HG02973 (cell line): ENCODE measurements at regions not wholly inside any gene's neighbourhood (a gene's known extent, or its start where the extent isn't known, plus 50 kb on each side); places are given as distances from the start of the nearest gene placed in this dataset.

Experiments
- ATAC-seq: cut with Tn5 transposase; IDR thresholded peaks from one replicate; pipeline ENCODE4 v1.9.1; 2021; ENCODE audit warnings: moderate library complexity; ENCODE audit not compliant: unreplicated experiment

DNA sequence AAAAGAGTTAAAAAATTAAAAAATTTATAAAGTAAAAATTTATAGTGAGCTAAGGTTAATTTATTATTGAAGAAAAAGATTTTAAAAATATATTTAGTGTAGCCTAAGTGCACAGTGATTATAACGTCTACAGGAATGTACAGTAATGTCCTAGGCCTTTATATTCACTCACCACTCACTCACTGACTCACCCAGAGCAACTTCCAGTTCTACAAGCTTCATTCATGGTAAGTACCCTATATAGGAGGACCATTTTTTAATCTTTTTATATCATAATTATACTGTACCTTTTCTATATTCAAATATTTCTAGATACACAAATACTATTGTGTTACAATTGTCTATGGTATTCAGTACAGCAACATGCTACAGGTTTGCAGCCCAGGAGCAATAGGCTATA is 1623.2 kb downstream of the RPA4 start:
- ATAC-seq, result no peak

DNA sequence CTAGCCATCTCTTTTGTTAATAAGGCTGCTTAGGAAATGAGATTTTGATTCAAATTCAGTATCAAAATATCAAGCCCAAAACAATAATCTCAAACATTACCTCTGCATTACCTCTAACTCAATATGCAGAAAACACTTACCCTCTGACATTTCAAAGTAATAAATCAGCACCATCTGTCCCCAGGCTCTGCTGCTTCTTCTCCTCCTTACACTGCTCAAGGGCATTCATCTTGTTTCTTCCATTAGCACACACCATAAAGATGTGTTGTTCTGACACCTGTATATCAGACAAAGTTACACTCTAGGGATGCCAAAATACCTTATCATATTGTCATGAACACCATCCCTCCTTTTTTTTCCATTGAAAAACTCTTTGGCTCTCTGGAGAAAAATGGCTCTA is 1630.3 kb downstream of the RPA4 start:
- no peak for ATAC-seq

DNA sequence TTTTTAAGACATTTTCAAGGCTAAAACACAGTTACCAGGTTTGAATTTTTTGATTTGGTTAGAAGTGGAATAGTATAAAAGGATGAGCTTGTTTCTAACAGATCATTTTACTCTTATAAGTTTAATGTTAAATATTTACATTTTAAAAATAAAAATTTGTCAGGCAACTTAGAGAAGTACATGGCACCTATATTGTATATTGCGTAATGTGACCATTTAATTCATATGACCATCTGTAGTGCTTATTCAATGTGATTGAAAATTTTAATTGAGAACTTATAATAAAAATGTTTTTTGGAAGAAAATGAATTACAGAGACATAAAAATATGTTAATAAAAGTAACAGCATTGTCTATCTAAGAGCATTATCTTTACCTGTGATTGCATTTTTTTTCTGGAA is 1632.4 kb downstream of the RPA4 start:
- no peak for ATAC-seq

DNA sequence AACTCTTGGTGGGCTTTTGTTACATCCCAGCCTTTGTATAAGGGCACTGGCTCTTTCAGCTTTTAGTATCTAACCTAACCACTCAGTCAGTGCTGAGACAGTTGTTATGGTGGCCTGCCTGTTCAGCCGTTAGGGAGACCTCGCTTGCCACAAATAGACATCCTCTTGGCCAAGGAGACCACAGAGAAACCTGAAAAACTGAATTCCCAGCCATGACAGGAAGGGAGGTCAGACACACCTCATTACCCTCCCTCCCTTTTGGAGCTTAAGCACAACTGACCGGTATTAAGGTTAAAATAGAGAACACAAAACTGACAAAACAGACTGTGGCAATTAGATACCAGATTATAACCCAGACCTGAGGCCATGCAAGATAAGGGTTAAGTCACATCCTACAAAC is 1639.3 kb downstream of the RPA4 start:
- ATAC-seq, result no peak

DNA sequence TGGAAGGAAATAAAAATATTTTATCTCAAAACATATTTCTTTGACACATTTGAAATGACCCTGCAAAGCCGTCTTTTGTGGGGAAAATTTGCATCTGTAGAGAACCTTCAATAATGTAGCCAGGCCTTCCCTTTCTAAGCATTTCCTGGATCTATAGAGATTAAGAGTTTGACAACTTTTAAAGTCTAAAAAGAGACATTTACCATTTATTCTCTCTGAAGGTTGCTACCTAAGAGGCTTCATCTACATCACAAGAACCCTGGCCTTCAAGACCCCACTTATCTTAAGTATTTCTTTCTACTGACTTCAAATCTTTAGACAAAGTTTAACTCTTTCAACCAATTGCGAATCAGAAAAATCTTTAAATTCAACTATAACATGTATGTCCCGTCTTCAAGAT is 1639.8 kb downstream of the RPA4 start:
- ATAC-seq, result no peak

DNA sequence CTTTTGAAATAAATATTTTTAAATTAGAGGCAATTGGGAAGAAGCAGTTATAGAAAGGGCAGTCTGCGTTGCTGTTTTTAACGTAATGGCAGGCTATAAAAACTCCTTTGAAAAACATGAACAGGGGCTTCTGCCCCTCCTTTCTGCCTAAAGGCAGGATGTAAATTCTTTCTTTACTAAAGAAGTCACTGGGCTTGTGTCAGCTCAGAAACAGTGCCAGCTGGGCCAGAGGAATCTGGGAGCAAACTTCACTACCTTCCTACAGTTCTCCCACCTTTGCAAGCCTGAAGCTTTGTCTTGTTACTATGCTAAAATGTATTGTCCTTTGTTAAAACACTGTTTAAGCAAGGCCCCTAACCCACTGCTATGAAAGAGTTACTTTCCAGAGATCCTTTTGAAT is 1664.8 kb downstream of the RPA4 start:
- ATAC-seq, result no peak

DNA sequence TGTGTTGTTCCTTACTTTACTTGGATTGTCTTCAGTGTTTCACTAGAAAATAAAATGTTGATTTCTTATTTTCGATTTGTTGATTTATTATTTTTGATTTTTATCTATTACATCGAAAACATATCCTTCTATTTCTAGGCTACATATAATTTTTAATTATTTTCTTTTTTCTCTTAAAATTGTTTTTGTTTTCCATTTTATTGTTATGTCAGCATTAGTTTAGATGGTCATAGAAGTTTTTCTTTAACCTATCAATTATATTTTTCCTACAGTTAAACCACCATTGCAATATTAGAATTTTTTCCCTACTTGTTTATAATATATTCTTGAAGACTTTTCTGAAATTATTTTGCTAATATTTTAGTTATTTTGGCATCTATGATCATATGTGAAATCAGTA is 1685.1 kb downstream of the RPA4 start:
- no peak for ATAC-seq

DNA sequence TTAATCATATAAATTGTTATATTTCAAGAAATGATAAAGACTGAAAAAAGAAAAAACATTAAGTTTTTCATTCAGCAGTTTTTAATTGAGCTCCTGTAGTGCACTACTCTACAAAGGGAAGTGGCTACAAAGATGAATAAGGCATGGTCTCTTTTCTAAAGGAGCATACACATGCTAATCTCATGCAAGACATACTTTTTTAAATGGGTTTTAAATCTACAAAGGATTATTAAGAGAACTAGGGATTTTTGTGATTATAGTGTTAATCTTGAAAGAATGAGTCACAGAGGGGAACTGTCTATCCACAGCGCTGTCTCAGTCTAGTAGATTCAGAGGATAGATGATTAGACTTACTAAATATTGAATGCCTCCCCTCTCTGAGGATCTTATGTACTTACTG is 1722.2 kb downstream of the RPA4 start:
- ATAC-seq, result no peak

DNA sequence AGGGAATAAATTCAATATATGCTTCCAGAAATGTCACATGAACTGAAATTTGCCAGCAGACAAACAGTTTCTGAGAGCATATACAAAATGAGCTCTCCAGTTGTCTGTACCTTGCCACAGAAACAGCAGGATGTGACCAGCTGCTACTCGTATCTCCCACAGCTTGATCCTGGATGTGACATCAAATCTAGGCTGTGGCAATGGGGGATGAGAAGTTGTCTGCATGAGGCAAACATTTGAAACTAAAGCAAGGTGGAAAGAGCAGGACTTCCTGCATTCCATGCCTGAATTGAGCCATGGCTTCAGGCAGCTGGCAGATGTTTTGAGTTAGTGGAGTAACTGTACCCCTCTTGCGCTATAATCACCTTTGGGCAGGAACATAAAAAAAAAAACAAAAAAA is 1724.0 kb downstream of the RPA4 start:
- ATAC-seq, result no peak

DNA sequence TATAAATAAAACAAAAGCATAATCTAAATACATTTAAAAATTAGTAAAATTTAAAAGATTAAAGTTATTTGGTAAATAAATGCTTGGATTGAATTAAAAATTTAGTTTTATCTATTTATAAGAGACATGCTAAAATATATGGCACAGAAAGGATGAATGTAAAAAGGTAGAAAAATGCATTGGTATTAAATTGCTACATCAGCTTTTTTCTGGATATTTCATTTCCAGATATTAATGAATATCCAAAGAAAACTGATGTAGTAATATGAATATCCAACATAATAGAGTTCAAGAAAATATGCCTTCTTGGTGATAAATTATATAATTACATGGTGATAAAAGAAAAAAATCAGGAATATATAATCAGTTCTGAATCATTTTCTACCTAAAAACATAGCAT is 1743.9 kb downstream of the RPA4 start:
- no peak for ATAC-seq

DNA sequence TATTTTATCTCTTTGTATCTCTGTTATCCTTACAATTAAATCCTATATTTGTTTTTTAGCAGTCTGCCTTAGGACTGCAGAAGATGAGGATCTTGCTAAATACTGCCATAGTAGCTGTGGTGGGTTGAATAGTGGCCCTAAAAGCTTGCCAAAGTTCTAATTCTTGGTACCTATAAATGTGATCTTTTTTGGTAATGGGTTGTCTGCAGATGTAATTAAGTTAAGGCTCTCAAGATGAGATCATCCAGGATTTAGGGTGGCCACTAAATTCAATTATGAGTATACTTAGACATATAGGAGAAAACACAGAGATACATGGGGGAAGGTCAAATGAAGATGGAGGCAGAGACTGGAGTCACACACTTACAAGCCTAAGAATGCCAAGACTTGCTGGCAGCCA is 1753.7 kb downstream of the RPA4 start:
- no peak for ATAC-seq

DNA sequence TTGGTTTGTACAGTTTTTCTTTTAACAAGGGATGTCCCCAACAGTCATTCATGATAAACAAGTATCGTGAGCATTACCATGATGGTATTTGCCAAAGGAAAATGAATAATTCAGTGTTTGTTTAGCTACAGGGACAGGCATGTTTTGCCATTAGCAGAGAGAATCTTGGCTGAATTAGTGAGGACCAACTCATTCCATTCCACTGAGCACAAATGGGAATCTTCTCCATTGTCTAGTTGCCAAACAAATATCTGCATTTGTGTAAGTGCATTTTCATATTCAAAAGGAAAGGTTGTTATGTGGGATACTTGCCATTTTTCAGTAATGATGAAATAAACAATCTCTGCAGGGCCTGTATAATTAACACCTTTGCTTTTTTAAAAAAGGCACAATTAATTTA is 1762.6 kb downstream of the RPA4 start:
- ATAC-seq, result no peak

DNA sequence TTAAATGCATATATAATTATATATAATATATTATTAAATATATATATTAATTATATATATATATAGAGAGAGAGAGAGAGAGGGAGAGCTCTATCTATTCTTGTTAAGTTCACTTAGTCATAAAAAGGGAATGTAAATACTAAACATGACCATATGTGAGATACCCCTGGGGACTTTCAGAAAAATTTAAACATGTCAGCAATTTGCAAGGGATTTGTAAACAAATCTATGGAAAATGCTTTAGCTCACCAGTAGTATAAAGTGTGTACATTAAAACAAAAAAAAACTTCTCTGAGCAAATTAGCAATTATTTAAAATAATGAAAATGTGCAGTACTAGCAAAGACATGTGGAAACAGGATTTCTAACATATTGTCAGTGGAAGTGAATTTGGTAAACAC is 1755.5 kb downstream of the PCDH19 start:
- ATAC-seq, result no peak
